LNCaP clone FGC (cell line): ENCODE measurements at regions not wholly inside any gene's neighbourhood (a gene's known extent, or its start where the extent isn't known, plus 50 kb on each side); places are given as distances from the start of the nearest gene placed in this dataset.

Experiments
- DNase-seq: peaks from one replicate; pipeline ENCODE4 v3.0.0-alpha.2; 2011; ENCODE audit warnings: low read depth
- H3K4me3 ChIP-seq: 2 replicates; pipeline ENCODE4 v1.5.1; 2011; ENCODE audit warnings: mild to moderate bottlenecking, low read depth, low read length, control low read depth
- TF ChIP-seq, protein P1 (sequence below): IDR thresholded peaks from 2 replicates; pipeline ENCODE4 v1.5.1; 2012; ENCODE audit warnings: mild to moderate bottlenecking; ENCODE audit not compliant: control insufficient read depth, insufficient read depth; ENCODE audit errors: extremely low read depth

DNA sequence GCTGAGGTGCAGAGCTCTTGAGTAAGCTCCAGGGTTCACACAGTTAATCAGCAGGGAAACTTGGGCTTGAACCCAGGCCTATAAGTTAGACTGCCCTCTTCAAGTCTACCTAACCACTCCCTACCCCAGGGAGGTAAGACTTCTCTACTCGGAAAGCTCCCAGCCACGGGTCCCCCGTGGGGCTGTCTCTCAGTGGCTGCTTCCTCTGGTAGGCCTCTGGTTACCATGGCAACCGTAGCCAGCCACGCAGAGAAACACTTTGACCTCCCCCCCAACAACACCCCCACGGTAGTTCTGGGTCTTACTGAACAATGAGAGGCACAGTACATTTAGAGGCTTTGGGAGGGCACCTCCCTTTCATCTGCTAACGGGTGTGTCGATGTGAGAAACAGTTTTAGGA is 245.2 kb downstream of the AACS start:
- DNase-seq: no peak
- TF ChIP-seq, protein P1, sequence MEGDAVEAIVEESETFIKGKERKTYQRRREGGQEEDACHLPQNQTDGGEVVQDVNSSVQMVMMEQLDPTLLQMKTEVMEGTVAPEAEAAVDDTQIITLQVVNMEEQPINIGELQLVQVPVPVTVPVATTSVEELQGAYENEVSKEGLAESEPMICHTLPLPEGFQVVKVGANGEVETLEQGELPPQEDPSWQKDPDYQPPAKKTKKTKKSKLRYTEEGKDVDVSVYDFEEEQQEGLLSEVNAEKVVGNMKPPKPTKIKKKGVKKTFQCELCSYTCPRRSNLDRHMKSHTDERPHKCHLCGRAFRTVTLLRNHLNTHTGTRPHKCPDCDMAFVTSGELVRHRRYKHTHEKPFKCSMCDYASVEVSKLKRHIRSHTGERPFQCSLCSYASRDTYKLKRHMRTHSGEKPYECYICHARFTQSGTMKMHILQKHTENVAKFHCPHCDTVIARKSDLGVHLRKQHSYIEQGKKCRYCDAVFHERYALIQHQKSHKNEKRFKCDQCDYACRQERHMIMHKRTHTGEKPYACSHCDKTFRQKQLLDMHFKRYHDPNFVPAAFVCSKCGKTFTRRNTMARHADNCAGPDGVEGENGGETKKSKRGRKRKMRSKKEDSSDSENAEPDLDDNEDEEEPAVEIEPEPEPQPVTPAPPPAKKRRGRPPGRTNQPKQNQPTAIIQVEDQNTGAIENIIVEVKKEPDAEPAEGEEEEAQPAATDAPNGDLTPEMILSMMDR: no peak
- no peak overlapping the region for H3K4me3 ChIP-seq

DNA sequence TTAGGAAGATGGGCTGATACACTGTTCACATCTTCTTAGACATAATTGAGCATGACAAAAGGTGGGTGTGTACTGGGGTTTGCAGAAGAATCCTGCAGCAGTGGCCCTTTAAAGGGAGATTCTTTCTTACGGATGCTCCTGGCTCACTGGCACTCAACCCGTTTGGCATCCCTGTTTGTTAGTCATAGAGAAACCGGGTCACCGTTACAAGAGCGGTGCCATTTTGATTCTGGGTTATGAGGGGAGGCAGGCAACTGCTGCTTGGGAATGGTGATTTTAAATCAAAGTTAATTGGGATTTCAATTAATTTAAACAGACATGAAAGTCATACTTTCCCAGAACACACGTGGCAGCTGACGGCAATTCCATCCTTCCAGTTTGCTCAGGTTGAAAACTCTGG is 245.8 kb downstream of the AACS start:
- no peak overlapping the region for H3K4me3 ChIP-seq
- DNase-seq: no peak
- TF ChIP-seq, protein P1: no peak

DNA sequence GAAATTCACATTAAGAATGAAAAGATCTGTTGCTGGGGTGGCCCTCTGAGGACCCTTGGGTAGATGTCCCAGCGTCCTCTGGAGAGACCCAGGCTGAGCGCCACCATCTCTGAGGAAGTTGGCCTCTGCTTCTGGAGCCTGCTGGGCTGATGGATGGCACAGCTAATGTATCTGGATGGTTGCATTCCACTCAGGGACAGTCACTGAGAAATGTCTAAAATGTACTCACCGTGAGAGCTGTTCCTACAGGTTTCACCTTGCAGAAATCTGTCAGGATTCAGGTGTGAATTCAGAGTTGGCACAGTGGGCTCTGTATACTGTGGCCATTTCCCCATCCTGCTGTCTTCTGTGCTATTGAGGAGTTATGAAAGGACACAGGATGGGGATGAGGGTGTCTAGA is 247.2 kb downstream of the AACS start:
- no peak overlapping the region for H3K4me3 ChIP-seq
- TF ChIP-seq, protein P1: no peak
- DNase-seq: no peak

DNA sequence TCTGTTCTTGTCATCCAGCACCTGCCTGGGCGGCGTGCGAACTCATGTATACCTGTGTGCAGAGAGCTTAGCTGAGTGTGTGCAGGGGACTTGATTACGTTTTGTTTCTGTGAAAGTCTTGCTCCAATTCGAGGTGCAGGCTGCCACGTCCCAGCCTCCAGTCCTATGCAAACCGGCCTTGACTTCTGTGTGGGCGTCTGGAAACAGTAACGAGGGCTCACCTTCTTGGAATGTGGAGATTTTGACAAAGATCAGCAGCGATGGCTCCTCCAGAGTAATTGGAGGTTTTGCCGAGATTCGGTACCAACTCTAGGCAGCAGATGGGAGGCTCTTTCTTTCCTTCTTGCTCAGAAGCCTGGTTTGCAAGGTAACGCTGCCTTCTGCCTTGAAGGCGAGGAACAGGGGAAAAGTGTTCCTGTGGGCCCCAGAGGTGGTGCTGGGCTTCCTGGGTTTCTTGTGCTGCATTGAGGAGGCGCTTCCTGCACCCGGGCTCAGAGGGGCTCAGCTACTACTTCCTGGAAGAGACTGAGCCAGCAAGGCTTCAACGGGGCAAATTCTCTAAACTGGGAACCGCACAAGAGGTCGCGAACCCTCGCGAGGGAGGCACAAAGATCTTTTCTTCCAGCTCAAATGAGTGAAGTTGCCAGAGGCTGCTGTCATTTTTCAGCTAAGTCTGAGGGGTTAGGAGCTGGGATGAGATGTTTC is 249.0 kb downstream of the AACS start:
- TF ChIP-seq, protein P1: no peak
- no peak for DNase-seq
- H3K4me3 ChIP-seq: no peak overlapping the region

DNA sequence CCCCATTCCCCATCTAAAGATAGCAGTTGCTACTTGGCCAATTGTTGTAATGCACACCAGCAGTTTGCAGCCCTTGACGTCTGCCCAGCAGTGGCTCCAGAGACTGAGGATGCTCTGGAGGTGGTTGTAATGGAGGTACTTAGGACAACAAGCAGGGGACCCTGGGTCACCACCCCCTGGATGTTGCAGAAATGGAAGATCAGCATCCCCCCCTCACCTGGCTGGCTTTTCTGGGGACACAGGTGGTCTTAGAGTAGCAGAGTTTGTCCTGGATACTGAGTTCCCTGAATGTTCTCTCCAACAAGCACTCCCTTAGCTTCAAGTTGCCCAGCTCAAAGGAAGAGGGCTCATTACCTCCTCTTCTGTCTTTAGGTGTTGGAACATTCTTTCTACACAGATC is 250.5 kb downstream of the AACS start:
- DNase-seq: no peak
- H3K4me3 ChIP-seq: no peak overlapping the region
- TF ChIP-seq, protein P1: no peak

DNA sequence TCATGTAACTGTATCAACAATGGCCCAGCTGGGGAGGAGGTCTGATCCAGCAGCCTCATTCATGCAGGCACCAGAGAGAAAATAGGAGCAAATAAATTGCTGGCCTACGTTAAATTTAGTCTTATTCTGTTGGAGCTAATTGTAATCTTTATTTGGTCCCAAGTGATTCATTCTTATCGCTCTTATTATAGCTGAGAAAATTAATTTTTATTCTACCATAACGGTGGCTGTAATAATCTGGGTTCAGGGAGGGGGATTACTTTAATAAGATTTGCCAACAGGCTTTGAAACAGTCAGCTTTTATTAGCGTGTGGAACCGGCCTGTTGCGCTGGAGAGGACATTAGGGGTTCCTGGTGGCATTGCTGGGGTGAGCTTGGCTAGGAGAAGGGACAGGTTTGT is 254.9 kb downstream of the AACS start:
- DNase-seq: no peak
- TF ChIP-seq, protein P1: no peak
- no peak overlapping the region for H3K4me3 ChIP-seq
